Heart left ventricle (tissue), 13 donors: ENCODE measurements at regions not wholly inside any gene's neighbourhood (a gene's known extent, or its start where the extent isn't known, plus 50 kb on each side); places are given as distances from the start of the nearest gene placed in this dataset.

Experiments used
- CTCF ChIP-seq, 12 donors: fragments of 200-600 bp; sonication (generic) in 4 of 12; IDR thresholded peaks; one replicate each; pipeline versions ENCODE4 v1.5.0 to v1.8.0; 2018 to 2022; ENCODE audit warnings: antibody characterized with exemption in 12 of 12, mild to moderate bottlenecking in 5 of 12
- POLR2A ChIP-seq, 2 donors: fragments of 450-650 bp; IDR thresholded peaks; one replicate each; pipeline ENCODE4 v1.6.1; 2017; ENCODE audit warnings: antibody characterized with exemption in 2 of 2, mild to moderate bottlenecking in 2 of 2, moderate library complexity in 2 of 2
- donor health status: ischemic (EF 13 %, LVEDD 7.1; RV severe dilation, severe dysfunction).
- donor health status: DM: no; HTN: yes; CAD: no.
- donor health status: DM: no; HTN: no; CAD: no.
- donor health status: ischemic (EF 25% LVEDD 6.9; RV normal size, moderate dysfunction).
- donor health status: ischemic (EF 25% LVEDD 5.7; RV mildly dilated, moderate dysfunction).
- donor health status: ischemic (EF 35%, LVEDD 5.7; RV mildly dilated, moderate dysfunction).
- donor health status: nonischemic (EF 11% LVEDD 7.7; RV severe dilation, severe dysfunction).
- donor health status: DM: yes; HTN: yes; CAD: no.
- donor health status: PGD.
- donor health status: ischemic (EF 29% LVEDD 5.4; RV normal size, mild dysfunction).
- donor health status: nonischemic (EF 23%, LVEDD 6.1; RV moderate dilation, normal function).

GRCh38 chr17:63153488-63153887, 187.5 kb downstream of the TANC2 start:
- no peak for TF ChIP-seq CTCF (IDR thresholded peaks at IDR 0.05)
- TF ChIP-seq POLR2A (IDR thresholded peaks at IDR 0.05): no peak
